HG02884 (cell line): ENCODE measurements at regions not wholly inside any gene's neighbourhood (a gene's known extent, or its start where the extent isn't known, plus 50 kb on each side); places are given as distances from the start of the nearest gene placed in this dataset.

Source experiments
- ATAC-seq: cut with Tn5 transposase; IDR thresholded peaks from one replicate; pipeline ENCODE4 v1.9.1; 2021; ENCODE audit warnings: mild to moderate bottlenecking, moderate library complexity; ENCODE audit not compliant: unreplicated experiment

DNA sequence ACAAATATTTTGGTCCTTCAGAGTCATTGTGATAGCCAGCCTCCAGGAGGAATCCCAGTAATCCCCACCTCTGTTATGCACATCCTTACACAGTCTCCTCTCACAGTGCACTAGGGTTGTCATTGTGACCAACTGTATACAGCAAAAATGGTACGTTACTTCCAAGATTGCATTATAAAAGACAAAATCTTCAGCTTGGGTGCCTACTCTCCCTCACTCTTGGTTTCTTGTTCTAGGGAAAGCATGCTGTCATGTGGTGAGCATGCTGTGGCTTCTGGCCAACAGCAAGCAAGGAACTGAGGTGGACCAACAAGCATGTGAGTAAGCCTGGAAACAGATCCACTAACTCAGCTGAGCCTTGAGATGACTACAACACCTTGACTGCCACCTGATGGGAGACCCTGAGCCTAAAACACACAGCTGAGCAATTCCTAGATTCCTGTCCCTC lies 130.1 kb upstream of the DST start:
- no peak for ATAC-seq

- ATAC-seq: no peak
Observed at GRCh38 chr6:56771929-56772607, 129.4 kb upstream of the DST start.

DNA sequence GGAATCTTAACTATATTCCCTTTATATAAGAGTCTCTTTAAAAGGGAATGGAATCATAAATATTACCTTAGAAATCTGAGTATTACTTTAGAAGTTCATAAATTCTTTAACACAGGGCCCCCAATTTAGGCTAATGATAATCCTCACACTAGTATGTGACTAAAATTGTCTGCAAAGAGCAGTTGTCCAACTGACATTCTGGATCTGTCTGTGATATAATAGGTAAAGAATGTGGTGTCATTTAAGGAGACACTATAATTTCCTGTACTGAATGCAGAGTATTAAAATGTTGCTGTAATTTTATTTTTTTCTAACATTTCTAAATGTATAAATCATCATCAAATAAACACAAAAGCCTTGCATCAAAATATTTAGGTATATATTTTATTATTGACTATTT lies 128.5 kb upstream of the DST start:
- no peak for ATAC-seq

GRCh38 chr6:56770011-56770520 lies 127.4 kb upstream of the DST start:
- no peak for ATAC-seq

- no peak for ATAC-seq
Observed at GRCh38 chr6:56767892-56768531, 125.3 kb upstream of the DST start.

DNA sequence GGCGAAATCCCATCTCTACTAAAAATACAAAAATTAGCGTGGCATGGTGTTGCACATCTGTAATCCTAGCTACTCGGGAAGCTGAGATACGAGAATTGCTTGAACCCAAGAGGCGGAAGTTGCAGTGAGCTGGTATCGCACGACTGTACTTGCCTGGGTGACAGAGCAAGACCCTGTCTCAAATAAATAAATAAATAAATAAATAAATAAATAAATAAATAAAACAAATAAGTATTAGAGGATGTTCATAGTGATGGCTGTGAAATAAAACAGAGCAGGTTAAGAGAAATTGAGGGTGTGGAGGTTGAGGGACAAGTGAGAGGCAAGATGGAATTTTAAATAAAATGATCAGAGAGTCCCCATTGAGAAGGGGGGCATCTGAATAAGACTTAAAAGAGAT lies 124.7 kb upstream of the DST start:
- no peak for ATAC-seq

GRCh38 chr6:56766806-56767178 lies 124.1 kb upstream of the DST start:
- ATAC-seq: peak; percentile 79

DNA sequence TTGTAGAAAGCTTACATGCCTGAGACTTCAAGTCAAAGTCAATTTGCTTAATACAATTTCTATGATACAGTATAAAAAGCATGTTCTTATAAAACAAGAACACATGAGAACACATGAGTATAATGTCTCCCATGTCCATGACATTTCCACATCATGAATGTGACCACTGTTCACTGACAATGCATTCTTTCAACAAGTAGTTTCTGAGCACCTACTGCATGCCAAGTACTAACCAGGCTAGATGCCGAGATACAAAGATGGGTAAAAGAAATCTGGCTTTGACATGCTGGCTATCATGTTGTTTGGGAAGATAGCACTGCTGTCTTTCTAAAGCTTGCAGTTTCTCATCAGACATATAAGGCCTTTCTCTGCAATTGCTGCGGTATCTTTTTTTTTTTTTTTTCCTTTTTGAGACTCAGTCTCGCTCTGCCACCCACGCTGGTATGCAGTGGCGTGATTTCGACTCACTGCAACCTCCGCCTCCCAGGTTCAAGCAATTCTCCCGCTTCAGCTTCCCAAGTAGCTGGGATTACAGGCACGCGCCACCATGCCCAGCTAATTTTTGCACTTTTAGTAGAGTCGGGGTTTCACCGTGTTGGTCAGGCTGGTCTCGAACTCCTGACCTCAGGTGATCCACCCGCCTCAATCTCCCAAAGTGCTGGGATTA lies 123.6 kb upstream of the DST start:
- no peak for ATAC-seq

- ATAC-seq: no peak
Observed at GRCh38 chr6:56765494-56765893, 122.8 kb upstream of the DST start.

- peak; percentile 65 for ATAC-seq
Observed at GRCh38 chr6:56764081-56764566, 121.4 kb upstream of the DST start.

DNA sequence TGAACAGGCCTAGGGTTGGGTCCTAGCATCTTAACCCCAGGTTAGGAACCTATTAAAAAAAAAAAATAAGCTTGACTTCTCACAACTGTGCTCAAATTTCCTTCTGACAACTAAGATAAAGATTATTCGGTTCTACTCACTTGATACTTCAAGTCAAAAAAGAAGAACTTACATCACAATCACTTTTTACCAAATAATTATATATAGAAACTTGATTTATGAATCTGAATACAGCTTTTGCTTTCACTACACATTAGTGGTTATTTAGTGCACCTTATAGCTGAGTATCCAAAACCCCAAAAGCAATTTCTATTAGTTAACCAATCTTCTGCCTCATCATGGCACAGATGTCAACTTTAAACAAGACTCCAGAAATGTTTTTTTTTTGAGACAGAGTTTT lies 119.0 kb upstream of the DST start:
- ATAC-seq: no peak

- ATAC-seq: no peak
Observed at GRCh38 chr6:56760842-56761241, 118.2 kb upstream of the DST start.

DNA sequence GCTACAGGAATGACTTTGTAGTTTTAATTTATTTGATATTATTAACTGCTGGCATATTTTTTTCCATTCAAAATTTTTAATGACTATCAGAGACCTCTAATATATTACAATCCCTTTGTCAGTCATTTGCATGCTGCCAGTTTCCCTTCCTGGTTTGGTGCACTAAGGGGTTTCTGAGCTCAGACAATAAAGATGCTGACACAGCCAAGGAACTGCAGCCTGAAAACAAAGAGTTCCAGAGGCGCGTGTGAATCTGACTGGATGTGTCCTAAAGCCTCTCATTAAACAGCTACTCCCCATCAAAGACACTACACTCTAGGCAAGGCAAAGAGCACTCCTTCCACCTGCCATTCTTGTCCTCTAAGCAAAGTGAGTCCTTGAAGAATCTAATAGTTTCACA lies 116.8 kb upstream of the DST start:
- ATAC-seq: no peak

GRCh38 chr6:56758553-56758952 lies 115.9 kb upstream of the DST start:
- no peak for ATAC-seq

- ATAC-seq: no peak
Observed at GRCh38 chr6:56758120-56758519, 115.4 kb upstream of the DST start.

- peak; percentile 49 for ATAC-seq
Observed at GRCh38 chr6:56757588-56757984, 114.9 kb upstream of the DST start.

DNA sequence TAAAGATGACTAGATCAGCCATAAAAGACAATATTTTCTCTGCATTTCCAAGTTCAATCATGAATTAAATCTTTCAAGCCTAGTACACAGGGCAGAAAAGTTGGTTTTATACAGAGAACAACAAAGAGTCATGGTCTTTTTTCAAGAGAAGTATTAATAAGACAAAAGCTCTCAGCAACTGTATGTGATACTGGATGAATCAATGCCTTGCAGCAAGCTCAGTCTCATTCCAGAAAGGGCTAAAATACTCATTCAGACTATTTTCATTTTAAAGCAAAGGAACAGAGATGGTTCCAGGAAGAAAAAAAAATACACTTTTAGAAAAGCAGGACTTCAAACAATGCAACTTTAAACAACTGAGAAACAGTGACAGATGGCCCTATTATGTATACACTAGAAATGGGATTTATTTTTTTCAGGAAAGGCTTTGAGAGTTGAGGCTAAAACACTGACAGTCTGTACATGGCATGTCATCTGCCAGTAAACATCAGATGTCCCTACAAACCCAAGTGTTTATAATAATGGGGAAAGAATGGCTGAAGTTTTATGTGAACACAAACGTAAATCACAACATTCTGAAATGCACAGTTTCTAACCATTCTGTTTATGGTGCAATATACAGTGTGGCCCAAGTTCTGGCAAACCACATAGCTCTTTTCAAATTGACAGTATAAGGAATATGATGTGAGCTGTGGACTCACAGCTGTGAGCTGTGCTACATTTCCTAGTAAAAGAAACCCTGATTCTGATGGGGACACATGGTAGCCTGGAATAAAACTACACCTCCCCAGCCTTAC lies 114.3 kb upstream of the DST start:
- no peak for ATAC-seq

- no peak for ATAC-seq
Observed at GRCh38 chr6:56756219-56756789, 113.6 kb upstream of the DST start.

- no peak for ATAC-seq
Observed at GRCh38 chr6:56755040-56755439, 112.4 kb upstream of the DST start.

- no peak for ATAC-seq
Observed at GRCh38 chr6:56753811-56754210, 111.1 kb upstream of the DST start.

DNA sequence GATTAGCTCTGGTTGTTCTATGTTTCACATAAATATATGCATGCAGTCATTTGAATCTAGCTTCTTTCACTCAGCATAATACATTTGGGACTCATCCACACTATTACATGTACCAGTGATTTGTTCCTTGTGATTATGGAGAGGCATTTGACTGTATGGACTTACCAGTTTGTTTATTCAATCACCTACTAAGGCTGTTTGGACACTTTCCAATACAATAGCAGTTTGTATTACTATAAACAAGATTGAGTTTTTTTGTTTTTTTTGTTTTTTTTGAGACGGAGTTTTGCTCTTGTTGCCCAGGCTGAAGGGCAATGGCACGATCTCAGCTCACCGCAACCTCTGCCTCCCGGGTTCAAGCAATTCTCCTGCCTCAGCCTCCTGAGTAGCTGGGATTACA lies 109.8 kb upstream of the DST start:
- ATAC-seq: no peak
